ENCODE measurements at regions not wholly inside any gene's neighbourhood (a gene's known extent, or its start where the extent isn't known, plus 50 kb on each side); places are given as distances from the start of the nearest gene placed in this dataset.

DNA sequence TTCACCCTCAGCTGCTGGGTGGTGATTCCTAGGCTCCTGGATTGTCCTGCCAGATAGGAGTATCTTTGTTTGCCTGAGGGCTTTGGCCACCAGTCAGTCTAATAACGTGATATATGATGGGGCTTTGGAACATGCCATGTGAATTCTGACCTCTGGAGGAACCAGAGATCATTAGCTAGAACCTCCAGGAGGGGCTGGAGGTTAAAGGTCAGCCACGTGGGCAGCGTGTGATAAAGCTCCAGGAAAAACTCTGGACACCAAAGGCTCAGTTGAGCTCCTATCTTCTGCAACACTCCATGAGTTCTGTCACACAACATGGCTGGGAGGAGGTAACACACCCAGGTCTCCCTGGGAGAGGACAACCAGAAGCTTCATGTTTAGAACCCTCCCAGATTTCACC lies 251.1 kb downstream of the DAD1 start:
- H3K4me3 ChIP-seq (ENCODE audit: insufficient read depth, low read depth, low read length): no peak overlapping the region
- ATAC-seq (ENCODE audit: low read depth) (no peak), DNase-seq (no peak)
- H2AK5ac ChIP-seq (ENCODE audit: low read depth, low read length): no peak overlapping the region
- H2AK9ac ChIP-seq (replicated peaks; ENCODE audit: low read depth, low read length, poor library complexity): no peak overlapping the region
- ChIA-PET CTCF (interaction anchor here (1.5 kb wide), 1 partner anchor 19 kb away, joined by 3 read pairs; no protein-coding TSS in a partner anchor), POLR2A (ENCODE audit: unreplicated experiment) (no interaction called here)
- no peak overlapping the region for H4K91ac ChIP-seq (ENCODE audit: insufficient read depth, low read depth, low read length)
- no TSS peak for BruUV-seq (replicated peaks)
- TF ChIP-seq MXI1 (IDR thresholded peaks at IDR 0.05; ENCODE audit: borderline replicate concordance, low read depth, low read length) (no peak), SMC3 (IDR thresholded peaks at IDR 0.05; ENCODE audit: low read depth, low read length) (no peak), FOS (IDR thresholded peaks at IDR 0.05; ENCODE audit: low read depth, low read length) (no peak), POLR2A (IDR thresholded peaks at IDR 0.05; ENCODE audit: low read depth, low read length) (no peak), RCOR1 (IDR thresholded peaks at IDR 0.05; ENCODE audit: insufficient replicate concordance, low read length) (no peak), CEBPB (IDR thresholded peaks at IDR 0.05; ENCODE audit: low read depth, low read length) (no peak)
- in situ Hi-C loops (cut with MboI; ENCODE audit: low sequenced_read_pairs) (no loop called here), intact Hi-C loops (cut with micrococcal nuclease) (no loop called here), dilution Hi-C loops (cut with HindIII; ENCODE audit: low sequenced_read_pairs, unreplicated experiment) (no loop called here)
- no peak overlapping the region for H3K18ac ChIP-seq (ENCODE audit: low read depth, low read length)
- no peak overlapping the region for H3K23ac ChIP-seq (ENCODE audit: low read depth, low read length)
- no peak overlapping the region for H2BK15ac ChIP-seq (ENCODE audit: low read depth, low read length)
- H4K20me1 ChIP-seq (ENCODE audit: insufficient read depth, low read length): no peaks in the 10 kb centered on the region
- no peak overlapping the region for H3K56ac ChIP-seq (ENCODE audit: extremely low read depth, insufficient read depth, low read length)
- no peaks in the 10 kb centered on the region; the same call in 1 of the 2 replicates for H3K27me3 ChIP-seq (ENCODE audit: control insufficient read depth, insufficient read depth, low read length)
- H2BK120ac ChIP-seq (ENCODE audit: low read depth, low read length): no peak overlapping the region
- no peak overlapping the region for H3K4me2 ChIP-seq (ENCODE audit: low read depth, low read length)
- no peaks in the 10 kb centered on the region for H3K9me3 ChIP-seq (ENCODE audit: control insufficient read depth, insufficient read depth, low read length)
- no peak overlapping the region for H3K14ac ChIP-seq (replicated peaks; ENCODE audit: low read depth, low read length)
- no peak overlapping the region for H4K8ac ChIP-seq (ENCODE audit: low read depth in 2 of 2, low read length in 2 of 2)
- no peak overlapping the region for H2BK5ac ChIP-seq (ENCODE audit: low read depth, low read length, poor library complexity, severe bottlenecking)
- H2AFZ ChIP-seq (replicated peaks; ENCODE audit: low read length, poor library complexity): no peak overlapping the region
- H3K9me1 ChIP-seq (ENCODE audit: insufficient read depth, low read length): peaks cover 4% of the 10 kb centered on the region
- WGBS, 2 experiments (ENCODE audit: extremely low coverage in 2 of 2, insufficient read length in 1 of 2): no CpG with 5 or more reads among the region's 3 CpGs
- no peak overlapping the region for H2BK20ac ChIP-seq (ENCODE audit: low read depth, low read length)
- H3K4me1 ChIP-seq (ENCODE audit: control insufficient read depth, insufficient read depth, low read length): no peaks in the 10 kb centered on the region; the same call in 1 of the 2 replicates
- no peak overlapping the region for H3K27ac ChIP-seq (ENCODE audit: insufficient read depth, low read length)
- no peak overlapping the region for H3K4ac ChIP-seq (ENCODE audit: low read depth, low read length)
- no peaks in the 10 kb centered on the region for H3K79me1 ChIP-seq (ENCODE audit: low read depth in 1 of 2, low read length in 2 of 2)
- H3K9ac ChIP-seq (ENCODE audit: low read depth, low read length): no peak overlapping the region
- H3K36me3 ChIP-seq (ENCODE audit: control insufficient read depth, insufficient read depth, low read length): no peaks in the 10 kb centered on the region
- no peak overlapping the region for H4K5ac ChIP-seq (ENCODE audit: low read depth, low read length)

Measured in IMR-90 (cell line).